ENCODE measurements at regions not wholly inside any gene's neighbourhood (a gene's known extent, or its start where the extent isn't known, plus 50 kb on each side); places are given as distances from the start of the nearest gene placed in this dataset.

DNA sequence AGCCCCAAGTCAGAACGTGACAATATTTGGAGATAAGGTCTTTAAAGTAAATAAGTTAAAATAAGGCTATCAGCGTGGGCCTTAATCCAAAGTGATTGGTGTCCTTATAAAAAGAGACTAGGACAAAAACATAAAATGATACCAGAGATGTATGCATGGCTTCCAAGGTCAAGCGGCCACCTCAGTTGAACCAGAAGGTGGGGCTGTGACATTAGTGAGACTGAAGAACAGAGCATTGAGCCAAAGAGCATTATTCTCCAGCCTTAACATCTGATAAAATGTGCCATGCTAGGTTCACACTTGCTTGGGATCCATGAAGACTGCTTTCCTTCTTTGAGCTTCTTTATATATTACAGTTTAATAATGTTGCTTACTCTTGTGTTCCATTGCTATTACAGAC lies 554.6 kb downstream of the PLA2G4A start:
- no peak for DNase-seq
- no peaks in the 10 kb centered on the region for H3F3A ChIP-seq (ENCODE audit: insufficient read depth, low read depth)

DNA sequence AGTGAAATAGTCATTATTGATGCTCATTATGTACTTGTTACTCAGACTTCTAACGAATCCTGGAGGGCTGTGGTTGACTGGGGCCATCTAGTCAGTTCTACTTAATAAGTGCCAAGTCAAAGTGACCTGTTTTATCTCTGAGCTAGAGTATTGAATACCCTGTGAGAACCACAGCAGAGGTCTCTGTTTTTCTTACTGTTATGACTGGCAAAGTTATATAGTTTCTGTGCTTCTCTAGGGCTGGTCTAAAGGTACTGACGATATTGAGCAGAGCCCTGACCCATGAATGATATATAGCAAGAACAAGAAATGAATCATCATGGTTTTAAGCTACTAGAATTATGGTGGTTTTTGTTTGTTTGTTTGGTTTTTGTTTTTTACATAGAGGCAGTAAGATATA lies 555.8 kb downstream of the PLA2G4A start:
- TF ChIP-seq, protein P1, sequence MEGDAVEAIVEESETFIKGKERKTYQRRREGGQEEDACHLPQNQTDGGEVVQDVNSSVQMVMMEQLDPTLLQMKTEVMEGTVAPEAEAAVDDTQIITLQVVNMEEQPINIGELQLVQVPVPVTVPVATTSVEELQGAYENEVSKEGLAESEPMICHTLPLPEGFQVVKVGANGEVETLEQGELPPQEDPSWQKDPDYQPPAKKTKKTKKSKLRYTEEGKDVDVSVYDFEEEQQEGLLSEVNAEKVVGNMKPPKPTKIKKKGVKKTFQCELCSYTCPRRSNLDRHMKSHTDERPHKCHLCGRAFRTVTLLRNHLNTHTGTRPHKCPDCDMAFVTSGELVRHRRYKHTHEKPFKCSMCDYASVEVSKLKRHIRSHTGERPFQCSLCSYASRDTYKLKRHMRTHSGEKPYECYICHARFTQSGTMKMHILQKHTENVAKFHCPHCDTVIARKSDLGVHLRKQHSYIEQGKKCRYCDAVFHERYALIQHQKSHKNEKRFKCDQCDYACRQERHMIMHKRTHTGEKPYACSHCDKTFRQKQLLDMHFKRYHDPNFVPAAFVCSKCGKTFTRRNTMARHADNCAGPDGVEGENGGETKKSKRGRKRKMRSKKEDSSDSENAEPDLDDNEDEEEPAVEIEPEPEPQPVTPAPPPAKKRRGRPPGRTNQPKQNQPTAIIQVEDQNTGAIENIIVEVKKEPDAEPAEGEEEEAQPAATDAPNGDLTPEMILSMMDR (conservative IDR thresholded peaks at IDR 0.05): no peak
- TF ChIP-seq EZH2 (IDR thresholded peaks at IDR 0.05; ENCODE audit: low read depth): no peak
- no peaks in the 10 kb centered on the region for H3K79me2 ChIP-seq (ENCODE audit: low read depth)
- POLR2A ChIA-PET (ENCODE audit: unreplicated experiment): no interaction called here
- H3K4me3 ChIP-seq: no peak overlapping the region
- H3K27me3 ChIP-seq (ENCODE audit: insufficient read depth, low read depth): no peaks in the 10 kb centered on the region
- H3F3A ChIP-seq (ENCODE audit: insufficient read depth, low read depth): no peaks in the 10 kb centered on the region
- no peak overlapping the region for H3K27ac ChIP-seq
- no peak overlapping the region for H3K4me2 ChIP-seq
- H3K36me3 ChIP-seq (ENCODE audit: low read depth): no peaks in the 10 kb centered on the region
- H3K9me2 ChIP-seq (ENCODE audit: insufficient read depth): no peaks in the 10 kb centered on the region
- no peaks in the 10 kb centered on the region for H3K4me1 ChIP-seq (replicated peaks; ENCODE audit: insufficient read depth)
- no peak for DNase-seq
- no peaks in the 10 kb centered on the region for H4K20me1 ChIP-seq (ENCODE audit: insufficient read depth)
- H2AFZ ChIP-seq: no peak overlapping the region
- BruUV-seq (replicated peaks): no TSS peak
- no peaks in the 10 kb centered on the region for H3K9me3 ChIP-seq (ENCODE audit: insufficient read depth, low read depth)
- intact Hi-C loops (cut with micrococcal nuclease; ENCODE audit: unreplicated experiment): no loop called here
- CTCF ChIA-PET: no interaction called here

More for the DNA sequence above, 554.6 kb downstream of the PLA2G4A start:
- CTCF ChIA-PET: no interaction called here
- Histone ChIP-seq H3K4me1 (replicated peaks; ENCODE audit: insufficient read depth) (no peaks in the 10 kb centered on the region), H4K20me1 (ENCODE audit: insufficient read depth) (no peaks in the 10 kb centered on the region), H3K79me2 (ENCODE audit: low read depth) (no peaks in the 10 kb centered on the region), H3K9me3 (ENCODE audit: insufficient read depth, low read depth) (no peaks in the 10 kb centered on the region), H3K27me3 (ENCODE audit: insufficient read depth, low read depth) (no peaks in the 10 kb centered on the region), H3K4me3 (no peak overlapping the region), H3K4me2 (no peak overlapping the region), H3K9me2 (ENCODE audit: insufficient read depth) (no peaks in the 10 kb centered on the region), H2AFZ (no peak overlapping the region), H3K27ac (no peak overlapping the region), H3K36me3 (ENCODE audit: low read depth) (no peaks in the 10 kb centered on the region)
- no TSS peak for BruUV-seq (replicated peaks)
- POLR2A ChIA-PET (ENCODE audit: unreplicated experiment): no interaction called here
- no peak for TF ChIP-seq EZH2 (IDR thresholded peaks at IDR 0.05; ENCODE audit: low read depth)
- TF ChIP-seq, protein P1 (conservative IDR thresholded peaks at IDR 0.05): no peak
- intact Hi-C loops (cut with micrococcal nuclease; ENCODE audit: unreplicated experiment): no loop called here

DNA sequence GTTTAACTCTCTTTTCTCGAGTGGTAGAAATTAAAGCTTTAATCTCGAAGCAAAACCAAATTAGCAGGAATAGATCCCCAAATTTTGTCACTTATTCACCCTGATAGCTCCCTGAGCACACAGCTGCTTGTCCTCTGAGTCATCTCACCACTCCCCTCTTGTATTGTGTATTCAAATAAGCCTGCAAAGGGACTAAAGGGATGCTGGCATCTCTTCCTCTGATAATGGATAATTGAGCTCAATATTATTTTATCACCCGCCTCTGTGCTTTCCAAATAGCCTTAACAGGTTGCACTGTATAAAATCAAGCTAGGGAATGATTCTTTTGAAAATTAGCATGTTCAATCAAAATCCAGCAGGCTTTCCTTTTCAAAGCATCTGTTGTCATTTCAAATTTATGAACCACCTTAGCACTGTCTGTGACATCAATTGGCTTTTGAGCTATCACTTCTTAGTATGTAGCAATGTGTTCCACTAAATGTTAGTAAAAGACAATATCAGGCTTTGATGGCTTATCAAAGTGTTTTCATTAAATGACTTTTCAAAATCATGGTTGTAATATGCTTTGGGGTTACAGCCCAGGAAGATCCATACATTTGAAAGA lies 561.6 kb downstream of the PLA2G4A start:
- no peaks in the 10 kb centered on the region for H4K20me1 ChIP-seq (ENCODE audit: insufficient read depth)
- H3K4me3 ChIP-seq: no peak overlapping the region
- H3F3A ChIP-seq (ENCODE audit: insufficient read depth, low read depth): no peaks in the 10 kb centered on the region
- H3K27me3 ChIP-seq (ENCODE audit: insufficient read depth, low read depth): no peaks in the 10 kb centered on the region
- no peaks in the 10 kb centered on the region for H3K36me3 ChIP-seq (ENCODE audit: low read depth)
- H2AFZ ChIP-seq: no peak overlapping the region
- no peak for DNase-seq
- no peak for TF ChIP-seq EZH2 (IDR thresholded peaks at IDR 0.05; ENCODE audit: low read depth)
- TF ChIP-seq, protein P1 (conservative IDR thresholded peaks at IDR 0.05): no peak
- no TSS peak for BruUV-seq (replicated peaks)
- H3K4me1 ChIP-seq (replicated peaks; ENCODE audit: insufficient read depth): no peaks in the 10 kb centered on the region
- no peaks in the 10 kb centered on the region for H3K9me3 ChIP-seq (ENCODE audit: insufficient read depth, low read depth)
- ChIA-PET CTCF (no interaction called here), POLR2A (ENCODE audit: unreplicated experiment) (no interaction called here)
- H3K9me2 ChIP-seq (ENCODE audit: insufficient read depth): no peaks in the 10 kb centered on the region
- no peak overlapping the region for H3K4me2 ChIP-seq
- H3K79me2 ChIP-seq (ENCODE audit: low read depth): no peaks in the 10 kb centered on the region
- H3K27ac ChIP-seq: no peak overlapping the region
- intact Hi-C loops (cut with micrococcal nuclease; ENCODE audit: unreplicated experiment): no loop called here

Data from PC-9 (cell line).